ENCODE measurements at regions not wholly inside any gene's neighbourhood (a gene's known extent, or its start where the extent isn't known, plus 50 kb on each side); places are given as distances from the start of the nearest gene placed in this dataset.

GRCh38 chr2:137729305-137729704, 235.0 kb upstream of the HNMT start:
- intact Hi-C loops (cut with micrococcal nuclease): no loop called here
- DNase-seq (no peak), ATAC-seq (no peak)

GRCh38 chr2:137737559-137737958, 226.7 kb upstream of the HNMT start:
- intact Hi-C loops (cut with micrococcal nuclease): no loop called here
- no peak for ATAC-seq

GRCh38 chr2:137741784-137742362, 222.4 kb upstream of the HNMT start:
- DNase-seq (no peak), ATAC-seq (no peak)
- intact Hi-C loops (cut with micrococcal nuclease): no loop called here

More at GRCh38 chr2:137737559-137737958, 226.7 kb upstream of the HNMT start:
- DNase-seq: no peak

GRCh38 chr2:137747509-137747908, 216.8 kb upstream of the HNMT start:
- DNase-seq (no peak), ATAC-seq (no peak)
- intact Hi-C loops (cut with micrococcal nuclease): no loop called here

- no peak for ATAC-seq
- intact Hi-C loops (cut with micrococcal nuclease): no loop called here
These were observed 215.7 kb upstream of the HNMT start for GRCh38 chr2:137748533-137748932.

DNA sequence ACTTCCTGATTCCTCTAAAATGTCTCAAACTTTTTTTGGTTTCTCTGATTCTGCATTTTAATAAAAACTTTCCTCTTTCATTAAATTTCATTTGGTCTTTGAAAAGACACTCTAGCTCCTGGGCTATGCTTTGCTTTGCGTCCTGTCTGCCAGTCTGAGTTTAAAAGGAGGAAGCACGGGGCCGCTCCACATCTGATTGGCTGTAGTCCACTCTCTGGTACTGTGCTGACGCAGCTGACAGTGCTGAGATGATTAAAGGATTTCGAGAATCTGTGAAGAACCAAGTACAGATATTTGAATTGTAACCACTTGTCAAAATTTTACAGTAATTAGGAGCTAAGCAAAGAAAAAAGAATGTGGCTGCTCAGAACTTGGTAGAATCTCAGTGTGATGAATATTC, 199.6 kb upstream of the HNMT start:
- ATAC-seq (no peak), DNase-seq (no peak)
- intact Hi-C loops (cut with micrococcal nuclease): no loop called here

More at GRCh38 chr2:137748533-137748932, 215.7 kb upstream of the HNMT start:
- DNase-seq: no peak

GRCh38 chr2:137769406-137769805, 194.9 kb upstream of the HNMT start:
- intact Hi-C loops (cut with micrococcal nuclease): no loop called here
- ATAC-seq: no peak
- DNase-seq: no peak

- intact Hi-C loops (cut with micrococcal nuclease): no loop called here
- DNase-seq: no peak
- no peak for ATAC-seq
These were observed 194.1 kb upstream of the HNMT start for GRCh38 chr2:137770166-137770565.

DNA sequence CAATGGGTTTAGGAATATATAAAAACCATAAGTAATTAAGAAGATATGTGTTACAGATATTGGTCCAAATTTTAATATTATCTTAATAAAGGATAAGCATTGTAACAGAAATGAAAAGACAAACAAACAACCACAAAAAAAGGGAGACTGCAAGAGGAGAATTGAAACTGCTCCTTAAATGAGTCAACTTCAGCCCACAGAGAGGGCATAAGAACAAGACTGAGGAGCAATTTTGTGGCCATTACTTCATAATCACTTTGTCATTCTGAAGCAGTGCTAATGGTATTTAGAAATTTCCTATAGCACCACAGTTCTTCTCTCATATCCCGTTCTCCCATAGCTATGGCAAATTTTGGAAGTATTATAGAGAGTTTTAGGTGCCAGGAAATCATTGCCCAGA, 193.2 kb upstream of the HNMT start:
- DNase-seq (no peak), ATAC-seq (no peak)
- intact Hi-C loops (cut with micrococcal nuclease): no loop called here

DNA sequence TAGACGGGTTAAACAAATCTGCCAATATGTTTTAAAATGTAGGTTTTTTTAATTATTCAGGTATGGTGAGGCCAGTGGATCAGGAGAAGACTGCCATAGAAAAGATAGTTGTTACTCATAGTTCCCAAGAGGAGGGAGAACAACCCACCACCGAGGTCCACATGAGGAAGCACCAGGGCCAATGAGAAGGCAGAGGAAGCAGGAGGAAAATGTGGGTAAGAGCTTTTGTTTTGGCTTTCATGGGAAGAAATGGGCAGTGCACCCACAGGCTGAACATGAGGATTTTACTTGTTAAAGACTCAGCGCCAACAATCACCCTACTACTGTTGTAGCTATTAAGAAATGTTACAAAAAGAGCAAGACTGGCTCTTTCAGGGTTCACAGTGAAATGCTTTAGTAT, 191.8 kb upstream of the HNMT start:
- DNase-seq: no peak
- no peak for ATAC-seq
- intact Hi-C loops (cut with micrococcal nuclease): no loop called here

- intact Hi-C loops (cut with micrococcal nuclease): no loop called here
- ATAC-seq (no peak), DNase-seq (no peak)
These were observed 188.7 kb upstream of the HNMT start for GRCh38 chr2:137775529-137775928.

- ATAC-seq (no peak), DNase-seq (no peak)
- intact Hi-C loops (cut with micrococcal nuclease): no loop called here
These were observed 187.6 kb upstream of the HNMT start for GRCh38 chr2:137776697-137777096.

- ATAC-seq: no peak
- DNase-seq: no peak
- intact Hi-C loops (cut with micrococcal nuclease): no loop called here
These were observed 166.6 kb upstream of the HNMT start for GRCh38 chr2:137797641-137798040.

DNA sequence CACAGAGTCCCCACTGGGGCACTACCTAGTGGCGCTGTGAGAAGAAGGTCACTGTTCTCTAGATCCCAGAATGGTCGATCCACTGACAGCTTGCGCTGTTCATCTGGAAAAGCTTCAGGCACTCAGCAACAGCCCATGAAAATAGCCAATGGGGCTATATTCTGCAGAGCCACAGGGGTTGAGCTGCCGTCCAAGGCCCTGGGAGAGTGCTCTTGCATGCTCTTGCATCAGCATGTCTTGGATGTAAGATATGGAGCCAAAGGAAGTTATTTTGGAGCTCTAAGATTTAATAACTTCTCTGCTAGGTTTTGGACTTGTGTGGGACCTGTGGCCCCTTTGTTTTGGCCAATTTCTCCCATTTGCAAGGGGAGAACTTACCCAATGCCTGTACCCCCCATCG, 164.7 kb upstream of the HNMT start:
- intact Hi-C loops (cut with micrococcal nuclease): no loop called here
- ATAC-seq: no peak

GRCh38 chr2:137800386-137800785, 163.9 kb upstream of the HNMT start:
- ATAC-seq (no peak), DNase-seq (no peak)
- intact Hi-C loops (cut with micrococcal nuclease): no loop called here

More for the DNA sequence above, 164.7 kb upstream of the HNMT start:
- no peak for DNase-seq

GRCh38 chr2:137801228-137801627, 163.0 kb upstream of the HNMT start:
- intact Hi-C loops (cut with micrococcal nuclease): no loop called here
- DNase-seq: no peak
- no peak for ATAC-seq

DNA sequence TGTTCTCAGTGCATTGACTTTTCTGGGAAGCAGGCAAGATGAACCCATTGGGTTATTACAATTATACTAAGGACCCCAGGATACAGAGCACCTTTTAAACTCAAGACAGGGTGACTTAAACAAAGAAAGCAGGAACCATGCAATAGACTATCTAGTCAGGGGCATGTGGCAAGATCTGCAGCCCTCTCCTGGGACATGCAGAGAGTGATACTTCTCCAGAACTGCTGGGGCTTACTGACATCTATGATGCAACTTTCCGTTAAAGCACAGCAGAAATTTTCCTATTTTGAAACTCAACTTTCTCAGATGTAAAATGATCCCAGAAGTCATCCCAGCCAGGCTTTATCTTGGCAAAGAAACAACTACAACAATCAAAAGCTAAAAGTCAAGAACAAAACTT, 162.2 kb upstream of the HNMT start:
- ATAC-seq (no peak), DNase-seq (no peak)

DNA sequence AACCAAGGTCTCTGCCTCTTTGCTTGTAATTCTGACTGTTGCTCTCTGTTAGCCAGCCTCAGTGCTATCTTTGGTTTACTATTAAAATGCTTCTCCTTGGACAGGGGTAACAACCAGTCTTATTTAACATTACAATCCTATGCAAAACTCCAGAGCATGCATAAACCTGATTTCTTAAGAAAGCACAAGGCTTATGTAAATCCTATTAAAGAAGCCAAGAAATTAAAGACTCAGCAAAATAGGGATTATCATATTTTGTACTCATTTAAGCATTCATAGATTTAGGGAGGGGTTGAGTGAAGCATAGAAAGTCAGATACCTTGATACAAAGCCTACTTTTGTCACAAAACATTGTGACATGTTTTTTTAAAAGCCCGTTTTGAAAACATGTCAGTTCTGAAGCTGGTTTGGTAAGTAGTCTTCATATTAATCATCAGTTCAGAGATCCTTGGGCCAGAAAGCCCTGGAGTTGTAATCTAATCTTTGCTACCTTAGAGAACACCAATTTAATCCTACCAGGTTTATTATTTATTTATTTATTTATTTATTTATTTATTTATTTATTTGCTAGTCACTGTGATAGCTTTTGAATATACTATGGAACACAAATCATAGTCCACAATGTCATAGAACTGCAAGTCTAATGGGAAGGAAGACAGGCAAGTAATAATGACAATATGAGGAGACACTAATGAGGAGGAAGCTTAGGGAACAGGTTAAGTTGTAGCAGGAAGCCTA, 158.0 kb upstream of the HNMT start:
- intact Hi-C loops (cut with micrococcal nuclease): no loop called here
- no peak for DNase-seq
- ATAC-seq: no peak

More for the DNA sequence above, 162.2 kb upstream of the HNMT start:
- intact Hi-C loops (cut with micrococcal nuclease): no loop called here

GRCh38 chr2:137809252-137809651, 155.0 kb upstream of the HNMT start:
- intact Hi-C loops (cut with micrococcal nuclease): no loop called here
- ATAC-seq: no peak
- DNase-seq: no peak

GRCh38 chr2:137809837-137810236, 154.4 kb upstream of the HNMT start:
- intact Hi-C loops (cut with micrococcal nuclease): no loop called here
- DNase-seq: no peak
- ATAC-seq: no peak

- ATAC-seq (no peak), DNase-seq (no peak)
- intact Hi-C loops (cut with micrococcal nuclease): no loop called here
These were observed 151.8 kb upstream of the HNMT start for GRCh38 chr2:137812517-137812916.

Data from left ventricle myocardium superior (tissue), 1 donor.